Colonic mucosa (tissue), 4 donors: ENCODE measurements at regions not wholly inside any gene's neighbourhood (a gene's known extent, or its start where the extent isn't known, plus 50 kb on each side); places are given as distances from the start of the nearest gene placed in this dataset.

Experiments
- DNase-seq: peaks from one replicate; pipeline ENCODE4 v3.0.0-alpha.2; 2020
- H3K27ac ChIP-seq: fragments of 200-600 bp; one replicate; pipeline ENCODE4 v1.8.0; 2021
- H3K27me3 ChIP-seq: fragments of 200-600 bp; one replicate; pipeline ENCODE4 v1.8.0; 2021
- H3K36me3 ChIP-seq: fragments of 200-600 bp; one replicate; pipeline ENCODE4 v1.8.0; 2021
- H3K4me1 ChIP-seq: fragments of 200-600 bp; one replicate; pipeline ENCODE4 v1.8.0; 2021; ENCODE audit warnings: mild to moderate bottlenecking
- H3K4me3 ChIP-seq: fragments of 200-600 bp; one replicate; pipeline ENCODE4 v1.8.0; 2021
- H3K9ac ChIP-seq, 2 donors: one replicate each; pipeline ENCODE4 v1.7.0; 2013; ENCODE audit warnings: control low read depth in 2 of 2, low read depth in 2 of 2, low read length in 2 of 2
- H3K9me3 ChIP-seq: fragments of 200-600 bp; one replicate; pipeline ENCODE4 v1.8.0; 2021
- intact Hi-C: fragments of 100-400 bp; cut with DNase I; formaldehyde crosslinking; loops from one replicate; pipeline ENCODE4 v1.14.1; 2022
- TF ChIP-seq, protein P1 (sequence below): fragments of 200-600 bp; IDR thresholded peaks from one replicate; pipeline ENCODE4 v1.8.0; 2022; ENCODE audit warnings: antibody characterized with exemption, mild to moderate bottlenecking
- donor health status: healthy.
- donor health status: DM: no; HTN: no; CAD: no.
- donor health status: DM: no; HTN: no; CAD: no.

DNA sequence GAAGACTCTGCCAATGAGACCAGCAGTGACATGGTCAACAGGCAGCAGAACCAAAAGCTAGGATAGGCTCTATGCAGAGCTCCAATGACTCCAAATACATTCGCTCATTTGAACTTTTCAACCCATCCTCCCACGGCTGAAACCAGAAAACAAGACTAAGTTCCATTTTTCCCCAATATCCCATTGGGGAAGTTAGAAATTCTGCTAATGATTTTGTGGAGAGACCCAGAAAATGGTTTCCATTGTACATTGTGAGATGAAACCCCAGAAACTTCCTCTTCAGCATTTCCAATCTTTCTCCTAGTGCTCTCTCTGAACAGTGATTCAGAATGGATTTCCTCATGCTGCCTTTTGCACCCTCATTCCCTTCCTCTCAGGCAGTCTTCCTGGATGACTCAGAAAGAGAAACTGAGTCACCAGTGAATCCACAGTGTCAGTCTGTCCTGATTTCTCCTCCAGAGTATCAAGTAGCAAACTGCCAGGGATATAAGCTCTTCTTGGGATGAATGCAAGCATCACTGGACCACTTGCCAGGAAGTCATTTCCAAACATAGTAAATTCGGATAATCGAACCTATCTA lies 467.7 kb upstream of the ID2 start:
- no peaks in the 10 kb centered on the region for H3K4me1 ChIP-seq
- TF ChIP-seq, protein P1, sequence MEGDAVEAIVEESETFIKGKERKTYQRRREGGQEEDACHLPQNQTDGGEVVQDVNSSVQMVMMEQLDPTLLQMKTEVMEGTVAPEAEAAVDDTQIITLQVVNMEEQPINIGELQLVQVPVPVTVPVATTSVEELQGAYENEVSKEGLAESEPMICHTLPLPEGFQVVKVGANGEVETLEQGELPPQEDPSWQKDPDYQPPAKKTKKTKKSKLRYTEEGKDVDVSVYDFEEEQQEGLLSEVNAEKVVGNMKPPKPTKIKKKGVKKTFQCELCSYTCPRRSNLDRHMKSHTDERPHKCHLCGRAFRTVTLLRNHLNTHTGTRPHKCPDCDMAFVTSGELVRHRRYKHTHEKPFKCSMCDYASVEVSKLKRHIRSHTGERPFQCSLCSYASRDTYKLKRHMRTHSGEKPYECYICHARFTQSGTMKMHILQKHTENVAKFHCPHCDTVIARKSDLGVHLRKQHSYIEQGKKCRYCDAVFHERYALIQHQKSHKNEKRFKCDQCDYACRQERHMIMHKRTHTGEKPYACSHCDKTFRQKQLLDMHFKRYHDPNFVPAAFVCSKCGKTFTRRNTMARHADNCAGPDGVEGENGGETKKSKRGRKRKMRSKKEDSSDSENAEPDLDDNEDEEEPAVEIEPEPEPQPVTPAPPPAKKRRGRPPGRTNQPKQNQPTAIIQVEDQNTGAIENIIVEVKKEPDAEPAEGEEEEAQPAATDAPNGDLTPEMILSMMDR = no peak
- intact Hi-C loops = no loop called here
- H3K27me3 ChIP-seq = no peaks in the 10 kb centered on the region
- H3K27ac ChIP-seq = no peak overlapping the region
- no peaks in the 10 kb centered on the region for H3K9me3 ChIP-seq
- H3K36me3 ChIP-seq = no peaks in the 10 kb centered on the region
- no peak overlapping the region for H3K4me3 ChIP-seq
- no peak for DNase-seq
- no peak overlapping the region for H3K9ac ChIP-seq

- TF ChIP-seq, protein P1 = no peak
- H3K9me3 ChIP-seq = no peaks in the 10 kb centered on the region
- H3K27ac ChIP-seq = no peak overlapping the region
- H3K36me3 ChIP-seq = no peaks in the 10 kb centered on the region
- intact Hi-C loops = no loop called here
- H3K9ac ChIP-seq = no peak overlapping the region
- no peak for DNase-seq
- no peak overlapping the region for H3K4me3 ChIP-seq
- no peaks in the 10 kb centered on the region for H3K4me1 ChIP-seq
- H3K27me3 ChIP-seq = no peaks in the 10 kb centered on the region
Measured at GRCh38 chr2:8215159-8215863, 466.5 kb upstream of the ID2 start.

- H3K27ac ChIP-seq = no peak overlapping the region
- H3K27me3 ChIP-seq = no peaks in the 10 kb centered on the region
- no peaks in the 10 kb centered on the region for H3K9me3 ChIP-seq
- TF ChIP-seq, protein P1 = no peak
- no peak for DNase-seq
- intact Hi-C loops = no loop called here
- no peaks in the 10 kb centered on the region for H3K4me1 ChIP-seq
- no peak overlapping the region for H3K9ac ChIP-seq
- no peak overlapping the region for H3K4me3 ChIP-seq
- H3K36me3 ChIP-seq = no peaks in the 10 kb centered on the region
Measured at GRCh38 chr2:8215982-8216381, 465.9 kb upstream of the ID2 start.

DNA sequence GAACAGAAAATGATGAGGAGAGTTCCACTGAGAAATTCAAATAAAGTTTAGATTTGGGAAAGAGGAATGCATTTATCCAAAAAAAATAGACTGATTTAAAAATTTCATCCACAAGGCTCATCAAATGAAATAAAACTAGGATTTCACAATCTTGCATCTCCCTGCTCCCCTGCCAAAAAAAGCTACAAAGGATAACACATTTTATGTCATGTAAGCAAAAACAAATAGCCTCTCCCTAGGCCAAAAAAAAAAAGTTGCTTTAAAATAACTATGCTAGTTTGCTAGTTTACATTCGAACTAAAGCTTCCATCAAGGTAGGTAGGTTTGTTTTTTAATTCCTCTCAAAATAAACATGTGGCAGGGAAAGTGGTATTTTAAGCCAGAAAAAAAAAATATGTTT lies 465.5 kb upstream of the ID2 start:
- intact Hi-C loops = no loop called here
- Histone ChIP-seq H3K4me1 (no peaks in the 10 kb centered on the region), H3K27ac (no peak overlapping the region), H3K4me3 (no peak overlapping the region), H3K27me3 (no peaks in the 10 kb centered on the region), H3K9me3 (no peaks in the 10 kb centered on the region), H3K36me3 (no peaks in the 10 kb centered on the region), H3K9ac (no peak overlapping the region)
- TF ChIP-seq, protein P1 = no peak
- DNase-seq = no peak

- TF ChIP-seq, protein P1 = no peak
- Histone ChIP-seq H3K4me3 (no peak overlapping the region), H3K36me3 (no peaks in the 10 kb centered on the region), H3K9me3 (no peaks in the 10 kb centered on the region), H3K4me1 (no peaks in the 10 kb centered on the region), H3K9ac (no peak overlapping the region), H3K27me3 (no peaks in the 10 kb centered on the region), H3K27ac (no peak overlapping the region)
- no peak for DNase-seq
- intact Hi-C loops = no loop called here
Measured at GRCh38 chr2:8217468-8218030, 464.3 kb upstream of the ID2 start.
